ENCODE measurements at regions not wholly inside any gene's neighbourhood (a gene's known extent, or its start where the extent isn't known, plus 50 kb on each side); places are given as distances from the start of the nearest gene placed in this dataset.

DNA sequence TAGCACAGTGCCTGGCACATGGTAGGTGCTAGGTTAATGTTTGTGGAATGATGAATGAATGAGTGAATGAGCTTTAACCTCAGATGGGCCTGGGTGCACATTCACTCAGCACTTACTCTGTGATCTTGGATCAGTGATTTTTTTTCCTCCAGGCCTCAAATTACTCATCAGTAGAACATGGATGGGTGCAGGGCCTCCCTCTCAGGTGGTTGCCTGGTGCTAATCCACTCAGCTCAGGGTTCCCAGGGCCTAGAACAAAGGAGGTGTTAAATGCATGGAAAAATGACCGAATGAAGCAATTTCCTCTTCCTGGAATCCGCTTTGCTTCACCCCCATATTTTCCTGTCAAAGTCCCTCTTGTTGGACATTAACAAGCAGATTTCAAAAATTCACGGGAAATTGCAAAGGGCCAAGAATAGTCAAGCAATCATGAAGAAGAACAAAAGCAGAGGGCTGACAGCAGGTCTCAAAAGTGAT, 93.5 kb downstream of the MYEOV start:
- TF ChIP-seq, protein P1, sequence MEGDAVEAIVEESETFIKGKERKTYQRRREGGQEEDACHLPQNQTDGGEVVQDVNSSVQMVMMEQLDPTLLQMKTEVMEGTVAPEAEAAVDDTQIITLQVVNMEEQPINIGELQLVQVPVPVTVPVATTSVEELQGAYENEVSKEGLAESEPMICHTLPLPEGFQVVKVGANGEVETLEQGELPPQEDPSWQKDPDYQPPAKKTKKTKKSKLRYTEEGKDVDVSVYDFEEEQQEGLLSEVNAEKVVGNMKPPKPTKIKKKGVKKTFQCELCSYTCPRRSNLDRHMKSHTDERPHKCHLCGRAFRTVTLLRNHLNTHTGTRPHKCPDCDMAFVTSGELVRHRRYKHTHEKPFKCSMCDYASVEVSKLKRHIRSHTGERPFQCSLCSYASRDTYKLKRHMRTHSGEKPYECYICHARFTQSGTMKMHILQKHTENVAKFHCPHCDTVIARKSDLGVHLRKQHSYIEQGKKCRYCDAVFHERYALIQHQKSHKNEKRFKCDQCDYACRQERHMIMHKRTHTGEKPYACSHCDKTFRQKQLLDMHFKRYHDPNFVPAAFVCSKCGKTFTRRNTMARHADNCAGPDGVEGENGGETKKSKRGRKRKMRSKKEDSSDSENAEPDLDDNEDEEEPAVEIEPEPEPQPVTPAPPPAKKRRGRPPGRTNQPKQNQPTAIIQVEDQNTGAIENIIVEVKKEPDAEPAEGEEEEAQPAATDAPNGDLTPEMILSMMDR (IDR thresholded peaks at IDR 0.05): no peak
- TF ChIP-seq POLR2A (IDR thresholded peaks at IDR 0.05): no peak

Measured in lower leg skin (tissue), 3 donors.